Activated CD4-positive, CD25-positive, alpha-beta regulatory T cell treated with anti-CD3 and anti-CD28 coated beads, Interleukin-2, amount 50 U/mL, for 24 hours (primary cell): ENCODE measurements at regions not wholly inside any gene's neighbourhood (a gene's known extent, or its start where the extent isn't known, plus 50 kb on each side); places are given as distances from the start of the nearest gene placed in this dataset.
A peak's percentile ranks its signal among the peaks of the same experiment; 100 is the strongest.
"Not testable (repeated sequence)": the region's sequence is repeated elsewhere in the genome, so short reads cannot be mapped to it uniquely, and the experiment has no call there.

Source experiments
- ATAC-seq, 2 donors: fragments of 150-1000 bp; cut with Tn5 transposase; one replicate each; pipeline ENCODE4 v1.10.0; 2021; ENCODE audit warnings: mild to moderate bottlenecking in 1 of 2, moderate library complexity in 1 of 2

- ATAC-seq, result not testable (repeated sequence)
Observed at GRCh38 chr17:30682280-30682679, 142.2 kb downstream of the CRLF3 start.

- ATAC-seq, result not testable (repeated sequence)
Observed at GRCh38 chr17:30680681-30681080, 143.8 kb downstream of the CRLF3 start.

- ATAC-seq, result no peak
Observed at GRCh38 chr17:30677550-30678249, 146.8 kb downstream of the CRLF3 start.

DNA sequence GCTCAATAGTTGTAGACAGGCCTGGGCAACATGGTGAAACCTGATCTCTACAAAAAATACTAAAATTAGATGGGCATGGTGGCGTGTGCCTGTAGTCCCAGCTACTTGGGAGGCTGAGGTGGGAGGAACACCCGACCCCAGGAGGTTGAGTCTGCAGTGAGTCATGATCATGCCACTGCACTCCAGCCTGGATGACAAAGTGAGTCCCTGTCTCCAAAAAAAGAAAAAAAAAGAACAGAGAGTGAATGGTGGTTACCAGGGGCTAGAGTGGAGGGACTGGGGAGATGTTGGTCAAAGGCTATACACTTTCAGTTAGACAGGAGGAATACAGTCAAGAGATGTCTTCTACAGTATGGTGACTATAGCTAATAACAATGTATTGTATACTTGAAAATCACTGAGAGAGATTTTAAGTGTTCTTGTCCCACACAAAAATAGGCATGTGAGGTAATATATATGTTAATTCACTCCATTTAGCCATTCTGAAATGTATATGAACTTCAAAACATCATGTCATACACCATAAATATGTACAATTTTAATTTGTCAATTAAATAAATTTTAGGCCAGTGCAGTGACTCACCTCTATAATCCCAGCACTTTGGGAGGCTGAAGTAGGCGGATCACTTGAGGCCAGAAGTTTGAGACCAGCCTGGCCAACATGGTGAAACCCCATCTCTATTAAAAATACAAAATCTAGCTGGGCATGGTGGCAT, 148.6 kb downstream of the CRLF3 start:
- ATAC-seq, result not testable (repeated sequence)

- ATAC-seq, result not testable (repeated sequence)
Observed at GRCh38 chr17:30669217-30669649, 155.3 kb downstream of the CRLF3 start.

- ATAC-seq, result not testable (repeated sequence)
Observed at GRCh38 chr17:30668360-30669181, 155.9 kb downstream of the CRLF3 start.

GRCh38 chr17:30667657-30668359, 156.7 kb downstream of the CRLF3 start:
- peak; percentile 45 to 61 for ATAC-seq

DNA sequence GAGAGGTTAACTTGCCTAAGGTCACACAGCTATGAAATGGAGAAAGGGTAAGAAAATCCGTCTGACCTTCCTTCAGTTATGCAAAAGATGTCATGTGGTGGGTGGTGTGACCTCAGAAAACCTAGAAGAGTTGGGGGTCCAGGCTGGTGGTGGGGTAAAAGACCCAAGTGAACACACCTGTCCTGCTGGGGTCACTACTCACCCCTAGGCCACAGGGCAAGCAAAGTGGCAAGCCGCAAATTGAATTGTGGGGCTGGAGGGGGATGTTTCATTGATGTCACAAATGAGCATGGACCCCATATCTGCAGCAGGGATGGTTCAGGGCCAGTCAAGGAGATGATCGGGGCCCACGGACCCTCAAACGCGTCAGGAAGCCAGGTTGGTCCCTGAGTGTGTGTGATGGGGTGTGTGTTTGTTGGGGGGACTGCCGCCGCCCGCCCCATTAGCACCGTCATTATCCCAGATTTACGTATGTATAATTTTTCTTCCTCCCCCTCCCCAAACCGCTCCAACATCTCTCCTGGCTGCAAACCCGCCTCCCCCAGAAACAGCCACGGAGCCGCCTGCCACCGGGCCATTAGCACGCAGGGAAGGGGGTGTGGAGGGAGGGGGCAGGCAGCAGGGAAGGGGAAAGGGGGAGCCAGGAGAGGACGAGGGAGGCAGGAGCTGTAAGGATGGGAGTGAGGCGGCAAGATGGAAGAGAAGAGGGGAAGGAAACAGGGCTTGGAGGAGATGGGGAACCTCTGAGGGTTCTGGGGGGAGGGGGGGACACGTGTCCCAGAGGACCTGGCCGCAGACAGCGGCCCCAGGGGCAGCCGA, 157.4 kb downstream of the CRLF3 start:
- ATAC-seq, result not testable (repeated sequence)

- ATAC-seq, result not testable (repeated sequence)
Observed at GRCh38 chr17:30663727-30664455, 160.6 kb downstream of the CRLF3 start.

DNA sequence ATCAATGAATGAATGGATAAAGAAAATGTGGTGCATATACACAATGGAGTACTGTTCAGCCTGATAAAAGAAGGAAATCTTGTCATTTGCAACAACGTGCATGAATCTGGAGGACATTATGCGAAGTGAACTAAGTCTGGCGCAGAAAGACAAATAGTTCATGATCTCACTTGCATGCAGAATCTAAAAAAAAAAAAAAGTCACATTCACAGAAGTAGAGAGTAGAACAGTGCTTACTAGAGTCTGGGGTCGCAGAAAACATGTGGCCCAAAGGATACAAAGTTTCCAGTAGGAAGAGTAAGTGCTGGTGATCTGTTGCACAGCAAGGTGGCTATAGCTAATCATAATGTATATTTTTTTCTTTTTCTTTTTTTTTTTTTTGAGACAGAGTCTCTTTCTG, 167.3 kb downstream of the CRLF3 start:
- ATAC-seq, result not testable (repeated sequence)

DNA sequence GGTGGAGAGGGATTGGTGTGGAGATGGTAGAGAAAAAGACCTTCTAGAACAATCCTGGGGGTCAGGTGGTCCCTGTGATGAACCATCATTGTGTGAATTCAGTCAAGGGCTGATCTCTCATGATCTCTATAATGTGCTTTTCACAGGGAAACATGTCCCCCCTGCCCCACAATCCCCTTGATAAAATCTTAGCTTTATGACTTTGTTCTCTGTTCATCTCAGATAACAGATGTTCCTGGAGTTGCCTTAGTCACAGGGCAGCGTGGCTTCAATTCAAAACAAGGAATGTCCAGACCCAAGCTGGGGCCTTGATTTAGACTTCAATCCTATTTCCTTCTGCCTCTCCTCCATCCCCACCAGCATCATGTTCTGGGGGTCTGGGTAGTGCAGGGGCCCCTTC, 171.5 kb downstream of the CRLF3 start:
- ATAC-seq, result not testable (repeated sequence)

DNA sequence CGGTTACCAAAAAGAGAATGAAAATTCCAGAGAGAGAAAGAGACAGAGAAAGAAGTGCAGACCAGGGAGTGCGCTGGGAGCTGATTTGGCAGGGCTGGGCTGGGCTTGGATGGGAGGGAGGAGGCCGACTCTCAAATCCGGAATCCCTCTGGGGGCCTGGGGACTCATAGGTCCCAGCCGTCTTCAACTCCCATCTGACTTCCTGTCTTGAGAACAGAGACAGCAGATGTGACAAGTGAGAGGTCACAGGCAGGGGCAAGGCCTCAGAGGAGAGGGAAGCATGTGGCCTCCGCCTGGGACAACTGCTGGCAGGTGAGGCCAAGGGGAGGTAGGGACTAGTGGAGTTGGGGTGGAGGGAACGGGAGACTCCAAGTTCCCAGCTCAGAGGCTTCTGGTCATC, 172.9 kb downstream of the GOSR1 start:
- ATAC-seq, result not testable (repeated sequence)

- ATAC-seq, result not testable (repeated sequence)
Observed at GRCh38 chr17:30648015-30648620, 170.9 kb downstream of the GOSR1 start.

DNA sequence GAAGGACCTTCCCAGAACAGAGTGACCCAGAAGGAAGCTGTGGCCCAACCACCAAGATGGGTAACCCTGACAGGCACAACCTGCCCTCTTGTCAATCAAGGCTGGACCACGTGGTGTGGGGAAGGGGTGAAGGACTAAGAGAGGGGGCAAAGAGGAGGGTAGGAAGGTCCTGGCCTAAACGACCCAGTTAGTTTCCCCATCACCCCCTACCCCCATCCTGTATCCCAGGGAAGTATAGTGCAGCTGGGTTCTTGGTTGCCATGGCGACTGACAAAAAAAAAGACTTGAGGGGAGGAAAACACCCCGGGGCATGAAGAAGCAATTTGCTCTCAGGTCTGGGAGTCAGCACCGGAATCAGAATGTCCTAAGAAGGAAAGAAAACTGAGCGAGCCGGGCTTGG, 168.7 kb downstream of the GOSR1 start:
- not testable (repeated sequence) for ATAC-seq

DNA sequence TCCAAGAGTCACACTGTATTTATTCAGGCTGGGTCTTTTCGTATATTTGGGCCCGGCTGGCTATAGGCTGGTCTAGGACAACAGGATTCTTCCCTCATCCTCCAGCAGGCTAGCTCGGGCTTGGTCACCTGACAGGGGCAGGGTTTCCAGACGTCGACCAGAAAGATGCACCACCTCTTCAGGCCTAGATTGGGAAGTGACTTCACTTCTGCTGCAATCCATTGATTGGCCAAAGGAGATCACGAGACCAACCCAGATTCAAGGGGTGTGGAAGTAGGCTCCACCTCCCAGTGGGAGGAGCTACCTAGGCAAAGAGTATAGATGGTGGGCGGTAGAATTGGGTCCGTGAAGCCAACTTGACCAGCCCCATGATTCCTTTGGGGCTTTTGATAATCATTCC, 167.5 kb downstream of the GOSR1 start:
- peak; percentile 46 to 64 for ATAC-seq

- ATAC-seq, result not testable (repeated sequence)
Observed at GRCh38 chr17:30644287-30644686, 167.1 kb downstream of the GOSR1 start.

DNA sequence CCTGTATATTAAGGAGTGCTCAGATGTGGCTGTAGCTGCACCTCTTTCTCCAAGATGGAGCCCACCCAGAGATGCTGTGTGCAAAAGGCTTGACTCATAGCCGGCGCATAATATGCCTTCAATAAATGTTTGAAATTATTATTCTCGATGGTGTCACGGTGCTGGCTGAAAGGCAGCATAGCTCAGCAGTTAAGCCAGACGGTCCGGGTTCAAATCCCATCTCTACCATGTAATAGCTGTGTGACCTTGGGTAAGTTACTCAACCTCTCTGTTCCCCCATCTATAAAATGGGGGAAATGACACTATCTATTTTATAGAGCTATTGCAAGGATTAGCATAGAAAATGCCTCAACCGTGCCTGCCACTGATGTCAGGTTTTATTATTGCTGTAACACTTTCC, 164.2 kb downstream of the GOSR1 start:
- ATAC-seq, result not testable (repeated sequence)

DNA sequence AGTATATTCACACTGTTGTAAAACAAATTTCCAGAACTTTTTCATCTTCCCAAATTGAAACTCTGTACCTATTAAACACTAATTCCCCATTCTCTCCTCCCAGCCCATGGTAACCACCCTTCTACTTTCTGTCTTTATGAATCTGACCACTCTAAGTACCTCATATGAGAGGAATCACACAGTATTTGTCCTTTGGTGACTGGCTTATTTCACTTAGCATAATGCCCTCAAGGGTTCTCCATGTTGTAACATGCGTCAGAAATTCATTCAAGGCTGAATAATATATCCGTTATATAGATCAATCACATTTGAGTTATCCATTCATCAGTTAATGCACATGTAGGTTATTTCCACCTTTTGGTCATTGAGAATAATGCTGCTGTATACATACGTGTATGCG, 162.2 kb downstream of the GOSR1 start:
- ATAC-seq, result not testable (repeated sequence)

- not testable (repeated sequence) for ATAC-seq
Observed at GRCh38 chr17:30638968-30639367, 161.8 kb downstream of the GOSR1 start.

DNA sequence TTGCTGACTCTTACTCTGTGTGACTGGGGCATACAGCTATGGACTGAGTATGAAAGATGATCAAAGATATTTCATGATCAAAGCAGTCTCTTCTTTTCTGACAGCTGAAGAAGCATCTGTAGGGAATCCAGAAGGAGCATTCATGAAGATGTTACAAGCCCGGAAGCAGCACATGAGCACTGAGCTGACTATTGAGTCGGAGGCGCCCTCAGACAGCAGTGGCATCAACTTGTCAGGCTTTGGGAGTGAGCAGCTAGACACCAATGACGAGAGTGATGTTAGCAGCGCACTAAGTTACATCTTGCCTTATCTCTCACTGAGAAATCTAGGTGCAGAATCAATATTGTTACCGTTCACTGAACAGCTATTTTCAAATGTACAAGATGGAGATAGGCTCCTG, 154.4 kb downstream of the GOSR1 start:
- not testable (repeated sequence) for ATAC-seq
